Umbilical cord (tissue), 1 donor: ENCODE measurements at regions not wholly inside any gene's neighbourhood (a gene's known extent, or its start where the extent isn't known, plus 50 kb on each side); places are given as distances from the start of the nearest gene placed in this dataset.

Experiments used
- DNase-seq: peaks from one replicate; pipeline ENCODE4 v3.0.0-alpha.2; 2015; ENCODE audit warnings: low spot score

GRCh38 chr9:72433616-72434267 lies 68.7 kb upstream of the ZFAND5 start:
- DNase-seq = peak; percentile 54

GRCh38 chr9:72431036-72431435 lies 66.0 kb upstream of the ZFAND5 start:
- DNase-seq = peak; percentile 8

- peak; percentile 12 for DNase-seq
These were observed 63.3 kb upstream of the ZFAND5 start for GRCh38 chr9:72428329-72428728.

GRCh38 chr9:72427801-72428200 lies 62.8 kb upstream of the ZFAND5 start:
- no peak for DNase-seq

GRCh38 chr9:72424131-72424530 lies 59.1 kb upstream of the ZFAND5 start:
- DNase-seq = peak; percentile 9

GRCh38 chr9:72422214-72422613 lies 57.2 kb upstream of the ZFAND5 start:
- DNase-seq = no peak

- DNase-seq = no peak
These were observed 55.8 kb upstream of the ZFAND5 start for GRCh38 chr9:72420783-72421182.

- DNase-seq = no peak
These were observed 50.9 kb upstream of the ZFAND5 start for GRCh38 chr9:72415948-72416347.

- DNase-seq = no peak
These were observed 50.2 kb upstream of the ZFAND5 start for GRCh38 chr9:72415163-72415562.
